ENCODE measurements at regions not wholly inside any gene's neighbourhood (a gene's known extent, or its start where the extent isn't known, plus 50 kb on each side); places are given as distances from the start of the nearest gene placed in this dataset.
"Not testable (repeated sequence)": the region's sequence is repeated elsewhere in the genome, so short reads cannot be mapped to it uniquely, and the experiment has no call there.

GRCh38 chr2:192947352-192947751, 752.6 kb upstream of the TMEFF2 start:
- DNase-seq (ENCODE audit: low read depth), result no peak

DNA sequence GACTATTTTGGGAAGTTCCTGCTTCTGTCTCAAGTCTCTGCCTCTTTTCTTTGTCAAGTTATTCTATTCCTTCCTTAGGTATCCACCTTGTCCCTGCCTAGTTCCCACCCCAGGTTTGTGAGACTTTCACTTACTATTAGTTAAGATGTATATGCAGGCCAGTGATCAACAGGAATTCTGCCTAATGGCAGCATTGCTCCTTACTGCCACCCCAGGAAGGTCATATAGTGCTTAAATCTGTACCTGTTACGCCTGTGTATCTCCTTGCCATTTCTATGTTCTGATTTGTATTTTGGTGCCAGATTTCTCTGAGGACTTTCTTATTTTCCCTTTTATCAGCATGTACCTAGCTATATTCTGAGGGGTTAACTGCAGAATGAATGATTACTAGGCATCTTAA, 746.0 kb upstream of the TMEFF2 start:
- no peak for DNase-seq (ENCODE audit: low read depth)

DNA sequence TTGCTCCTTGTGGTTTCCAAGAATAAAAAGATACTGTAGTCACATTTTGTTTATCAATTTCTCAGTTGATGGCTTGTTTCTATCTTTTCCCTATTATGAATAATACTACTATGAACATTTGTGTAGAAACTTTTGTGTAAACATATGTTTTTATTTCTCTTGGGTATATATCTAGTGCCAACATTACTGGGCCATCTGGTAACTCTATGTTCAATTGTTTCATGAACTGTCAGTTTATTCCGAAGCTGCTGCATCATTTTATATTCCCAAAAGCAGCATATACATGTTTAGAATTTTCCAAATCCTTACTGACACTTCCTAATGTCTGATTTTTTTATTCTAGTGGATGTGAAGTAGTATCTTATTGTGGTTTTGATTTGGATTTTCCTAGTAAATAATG, 737.6 kb upstream of the TMEFF2 start:
- DNase-seq (ENCODE audit: low read depth), result no peak

DNA sequence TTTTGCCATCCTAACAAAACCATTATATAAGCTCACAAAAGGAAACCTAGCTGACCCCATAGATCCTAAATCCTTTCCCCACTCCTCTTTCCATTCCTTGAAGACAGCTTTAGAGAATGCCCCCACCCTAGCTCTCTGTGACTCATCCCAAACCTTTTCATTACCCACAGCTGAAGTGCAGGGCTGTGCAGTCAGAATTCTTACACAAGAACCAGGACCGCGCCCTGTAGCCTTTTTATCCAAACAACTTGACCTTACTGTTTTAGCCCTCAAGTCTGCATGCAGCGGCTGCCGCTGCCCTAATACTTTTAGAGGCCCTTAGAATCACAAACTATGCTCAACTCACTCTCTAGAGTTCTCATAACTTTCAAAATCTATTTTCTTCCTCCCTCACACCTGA, 726.9 kb upstream of the TMEFF2 start:
- not testable (repeated sequence) for DNase-seq (ENCODE audit: low read depth)

- no peak for DNase-seq (ENCODE audit: low read depth)
Measured at GRCh38 chr2:192901446-192901845, 706.7 kb upstream of the TMEFF2 start.

DNA sequence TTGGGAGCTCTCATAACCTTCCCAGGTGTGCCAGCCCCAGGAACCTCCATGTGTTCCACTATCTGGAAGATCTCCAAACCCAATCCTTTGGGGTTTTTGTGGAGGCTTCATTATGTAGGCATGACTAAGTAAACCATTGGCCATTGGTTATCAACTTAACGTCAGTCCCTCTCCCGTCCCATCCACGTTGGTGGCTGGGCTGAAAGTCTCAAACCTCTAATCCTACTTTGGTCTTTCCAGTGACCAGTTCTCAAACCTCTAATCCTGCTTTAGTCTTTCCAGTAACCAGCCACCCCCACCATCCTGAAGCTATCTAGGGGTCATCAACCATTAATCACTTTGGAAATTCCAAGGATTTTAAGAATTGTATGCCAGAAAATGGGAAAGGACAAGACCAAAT, 704.7 kb upstream of the TMEFF2 start:
- DNase-seq (ENCODE audit: low read depth), result no peak

GRCh38 chr2:192893976-192894375, 699.2 kb upstream of the TMEFF2 start:
- not testable (repeated sequence) for DNase-seq (ENCODE audit: low read depth)

- DNase-seq (ENCODE audit: low read depth), result no peak
Measured at GRCh38 chr2:192888109-192888508, 693.4 kb upstream of the TMEFF2 start.

DNA sequence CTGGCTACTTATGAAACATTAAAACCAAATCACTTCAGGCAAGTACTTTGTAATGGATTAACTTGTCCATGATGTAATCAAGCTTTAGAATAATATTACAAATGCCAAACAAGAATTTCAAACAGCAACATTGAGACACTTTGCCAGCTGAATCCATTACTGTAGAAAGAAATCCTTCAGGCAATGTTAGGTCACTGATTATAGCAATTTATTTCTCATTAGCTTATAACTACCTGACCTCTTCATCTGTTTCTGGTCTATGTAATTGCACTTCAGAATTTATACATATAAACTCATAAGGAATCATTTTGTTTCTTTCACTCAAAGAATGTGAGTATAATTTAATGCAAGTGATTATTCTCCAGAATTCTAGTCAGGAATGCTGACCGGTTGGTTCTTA, 692.6 kb upstream of the TMEFF2 start:
- DNase-seq (ENCODE audit: low read depth), result no peak

DNA sequence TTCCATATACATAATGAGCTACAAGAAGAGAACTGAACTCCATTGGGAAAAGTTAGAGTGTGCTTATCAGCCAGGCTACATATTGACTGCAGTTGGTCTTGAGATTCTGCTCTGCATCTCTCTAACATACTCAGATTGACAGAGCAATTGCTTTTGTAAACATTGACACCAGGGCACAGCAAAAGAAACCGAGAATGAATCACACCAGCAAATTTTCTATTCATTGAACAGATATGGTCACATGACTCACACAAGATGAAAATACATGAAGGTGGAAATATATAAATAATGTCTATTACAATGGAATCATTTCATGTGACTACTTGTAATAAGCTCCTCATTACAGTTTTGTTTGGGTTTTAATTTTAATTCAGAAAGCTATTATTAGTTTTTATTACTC, 691.9 kb upstream of the TMEFF2 start:
- DNase-seq (ENCODE audit: low read depth), result no peak

GRCh38 chr2:192885569-192886160, 690.9 kb upstream of the TMEFF2 start:
- DNase-seq (ENCODE audit: low read depth), result no peak

DNA sequence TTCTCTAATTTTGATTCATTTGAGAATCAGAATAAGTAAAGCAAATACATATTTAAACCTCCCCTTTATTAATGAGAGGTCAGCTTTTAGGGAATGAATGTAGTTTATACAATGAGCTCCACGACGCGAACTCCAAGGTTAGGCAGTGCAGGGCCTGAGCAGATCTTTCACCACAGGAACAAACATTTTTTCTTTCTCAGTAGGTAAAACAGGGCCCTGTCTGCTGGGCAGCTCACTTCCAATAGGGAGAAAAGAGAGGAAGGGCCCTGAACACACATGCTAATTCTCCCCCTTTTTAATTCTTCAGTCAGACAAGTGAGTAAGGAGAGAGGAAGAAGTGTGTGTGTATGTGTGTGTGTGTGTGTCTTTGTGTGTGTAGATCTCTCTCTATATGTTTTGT, 682.4 kb upstream of the TMEFF2 start:
- no peak for DNase-seq (ENCODE audit: low read depth)

DNA sequence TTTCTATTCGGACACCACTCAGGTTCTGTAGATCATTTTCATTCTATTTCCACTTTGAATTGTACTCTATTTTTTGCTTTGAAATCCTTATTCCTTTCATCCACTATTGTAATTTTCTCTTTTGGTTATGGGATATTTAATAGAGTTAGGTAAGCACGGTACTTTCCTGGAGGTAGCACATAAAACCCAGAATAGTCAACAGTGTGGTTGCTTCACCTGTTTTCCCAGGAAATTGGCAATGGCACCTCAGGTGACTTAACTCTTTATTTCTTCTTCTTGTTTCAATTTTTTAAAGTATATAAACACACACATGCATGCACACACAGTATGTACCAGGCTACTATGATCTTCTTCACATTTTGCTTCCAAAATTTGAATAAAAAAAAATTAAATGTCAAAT, 682.0 kb upstream of the TMEFF2 start:
- no peak for DNase-seq (ENCODE audit: low read depth)

DNA sequence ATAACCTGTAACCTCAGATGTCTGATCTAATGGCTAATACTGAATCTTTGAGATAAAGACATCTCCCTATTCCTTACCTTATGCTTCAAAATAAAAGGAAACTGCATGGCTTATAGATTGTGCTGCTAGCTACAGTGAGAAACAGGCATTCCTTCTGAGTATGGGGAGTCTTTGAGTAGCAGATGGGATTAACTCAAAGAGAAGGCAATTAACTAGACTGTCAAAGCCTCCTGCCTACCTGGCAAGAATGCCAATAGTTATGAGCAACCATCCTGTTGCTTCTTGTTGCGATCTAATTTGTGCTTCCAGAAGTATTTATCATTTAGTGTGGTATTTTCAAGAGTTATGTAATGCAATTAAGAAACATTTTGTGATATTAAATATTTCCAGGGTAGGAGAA, 660.0 kb upstream of the TMEFF2 start:
- DNase-seq (ENCODE audit: low read depth), result no peak

- DNase-seq (ENCODE audit: low read depth), result no peak
Measured at GRCh38 chr2:192854031-192854430, 659.3 kb upstream of the TMEFF2 start.

- DNase-seq (ENCODE audit: low read depth), result no peak
Measured at GRCh38 chr2:192828947-192829346, 634.2 kb upstream of the TMEFF2 start.

DNA sequence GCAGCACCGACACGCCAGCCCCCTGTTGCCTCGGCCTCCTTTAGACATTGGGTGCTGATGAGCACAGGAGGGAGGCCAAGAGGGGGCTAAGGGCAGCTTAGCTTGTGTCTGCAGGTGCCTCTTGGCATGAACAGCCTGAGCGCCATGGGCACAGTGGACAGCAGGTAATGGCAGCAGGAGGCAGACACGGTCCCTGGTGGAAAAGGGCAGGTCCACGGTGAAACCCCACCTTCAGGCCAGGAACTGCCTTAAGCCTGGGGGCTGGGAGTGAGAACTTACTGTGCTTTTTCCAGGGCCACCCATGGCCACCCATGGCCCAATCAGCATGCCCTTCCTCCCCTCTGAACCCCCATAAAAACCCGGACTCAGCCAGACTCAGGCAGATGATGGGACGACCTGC, 633.4 kb upstream of the TMEFF2 start:
- DNase-seq (ENCODE audit: low read depth), result no peak

DNA sequence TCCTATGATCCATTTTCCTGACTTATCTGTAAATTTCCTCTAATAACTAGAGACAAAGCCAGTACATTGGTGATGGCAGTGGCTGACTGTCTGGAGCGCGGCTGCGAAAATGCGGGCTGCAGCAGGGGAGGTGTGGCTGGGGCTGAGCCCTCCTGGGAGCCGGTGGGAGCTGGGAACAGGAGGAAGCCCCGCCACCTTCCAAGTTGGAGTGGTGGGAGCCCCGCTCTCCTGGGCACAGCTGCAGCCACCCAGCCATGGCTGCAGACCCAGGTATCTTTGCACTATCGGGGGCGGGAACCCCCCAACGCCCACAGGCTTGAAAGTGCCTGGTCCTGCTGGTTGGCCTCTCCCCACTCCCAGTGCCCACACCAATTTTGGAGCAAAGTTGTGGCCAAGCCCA, 633.0 kb upstream of the TMEFF2 start:
- DNase-seq (ENCODE audit: low read depth), result no peak

DNA sequence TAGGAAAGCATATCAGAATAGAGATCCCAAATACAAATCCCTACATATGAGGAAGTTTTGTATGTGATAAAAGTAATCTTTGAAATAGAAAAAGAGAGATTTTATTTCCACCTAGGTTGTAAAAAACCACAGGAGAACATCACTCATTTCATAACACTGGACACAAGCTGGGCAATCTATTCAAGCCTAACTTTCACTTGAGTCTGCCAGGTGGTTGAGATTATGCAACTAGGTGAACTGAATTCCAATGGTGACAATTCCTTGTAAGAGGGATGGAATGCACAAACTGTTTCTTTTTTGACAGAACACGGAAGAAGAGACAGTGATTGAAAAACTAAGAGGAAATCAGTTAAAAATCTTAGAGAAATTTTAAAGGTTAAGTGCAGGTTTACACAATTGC, 619.6 kb upstream of the TMEFF2 start:
- no peak for DNase-seq (ENCODE audit: low read depth)

GRCh38 chr2:192813341-192813740, 618.6 kb upstream of the TMEFF2 start:
- DNase-seq (ENCODE audit: low read depth), result no peak

DNA sequence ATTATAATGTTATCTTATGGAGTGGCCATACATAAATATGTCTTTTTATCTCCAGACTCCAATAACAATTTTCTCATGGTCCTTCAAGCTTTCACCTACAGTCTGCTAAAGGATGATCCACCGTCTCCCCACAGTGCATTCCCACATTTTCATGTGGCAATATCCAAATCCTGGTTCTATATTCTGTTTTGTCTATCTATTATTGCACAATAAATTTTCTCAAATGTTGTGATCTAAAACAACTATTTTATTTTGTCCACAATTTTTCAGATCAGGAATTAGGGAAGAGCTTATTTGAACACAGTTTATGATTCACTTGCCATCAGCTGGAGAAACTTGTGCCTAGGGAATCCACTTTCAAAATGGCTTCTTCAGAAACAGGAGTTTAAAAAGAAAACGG, 614.4 kb upstream of the TMEFF2 start:
- no peak for DNase-seq (ENCODE audit: low read depth)

- DNase-seq (ENCODE audit: low read depth), result no peak
Measured at GRCh38 chr2:192783643-192784042, 588.9 kb upstream of the TMEFF2 start.

DNA sequence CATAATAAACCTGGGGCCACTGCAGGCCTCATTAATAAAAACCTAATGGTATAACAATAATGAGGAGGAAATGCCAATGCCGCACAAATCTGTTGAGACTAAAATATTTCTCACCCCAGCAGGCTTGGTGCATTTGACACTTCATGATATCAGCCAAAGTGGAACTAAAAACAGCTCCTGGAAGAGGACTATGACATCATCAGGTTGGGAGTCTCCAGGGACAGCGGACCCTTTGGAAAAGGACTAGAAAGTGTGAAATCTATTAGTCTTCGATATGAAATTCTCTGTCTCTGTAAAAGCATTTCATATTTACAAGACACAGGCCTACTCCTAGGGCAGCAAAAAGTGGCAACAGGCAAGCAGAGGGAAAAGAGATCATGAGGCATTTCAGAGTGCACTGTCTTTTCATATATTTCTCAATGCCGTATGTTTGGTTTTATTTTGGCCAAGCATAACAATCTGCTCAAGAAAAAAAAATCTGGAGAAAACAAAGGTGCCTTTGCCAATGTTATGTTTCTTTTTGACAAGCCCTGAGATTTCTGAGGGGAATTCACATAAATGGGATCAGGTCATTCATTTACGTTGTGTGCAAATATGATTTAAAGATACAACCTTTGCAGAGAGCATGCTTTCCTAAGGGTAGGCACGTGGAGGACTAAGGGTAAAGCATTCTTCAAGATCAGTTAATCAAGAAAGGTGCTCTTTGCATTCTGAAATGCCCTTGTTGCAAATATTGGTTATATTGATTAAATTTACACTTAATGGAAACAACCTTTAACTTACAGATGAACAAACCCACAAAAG, 580.9 kb upstream of the TMEFF2 start:
- DNase-seq (ENCODE audit: low read depth), result no peak

DNA sequence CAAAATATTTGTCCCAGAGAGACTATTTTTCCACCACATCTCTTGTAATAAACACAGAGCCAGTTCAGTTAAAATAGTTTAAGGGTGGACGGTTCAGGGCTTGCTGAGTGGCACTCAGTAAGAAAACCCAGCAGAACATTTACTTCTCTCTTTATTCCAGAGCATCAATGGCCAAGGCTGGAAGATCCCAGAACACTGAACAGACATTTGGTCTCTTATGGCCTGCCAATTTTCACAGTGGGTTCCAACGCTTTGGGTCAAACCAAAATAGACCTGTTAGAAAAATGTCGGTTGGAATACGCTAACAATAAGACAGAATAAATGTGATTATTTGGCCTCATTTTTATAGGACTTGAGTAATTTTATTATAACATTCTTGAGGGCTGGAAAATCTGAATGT, 580.3 kb upstream of the TMEFF2 start:
- no peak for DNase-seq (ENCODE audit: low read depth)

All from fibroblast of the conjunctiva (primary cell).